ENCODE measurements at regions not wholly inside any gene's neighbourhood (a gene's known extent, or its start where the extent isn't known, plus 50 kb on each side); places are given as distances from the start of the nearest gene placed in this dataset.

GRCh38 chr4:98758182-98758581 is 99.8 kb upstream of the TSPAN5 start:
- Histone ChIP-seq H2AFZ (ENCODE audit: control insufficient read depth, low read length) (no peak overlapping the region), H3K79me2 (ENCODE audit: control insufficient read depth, insufficient read depth, low read length) (no peaks in the 10 kb centered on the region), H3K36me3 (ENCODE audit: control insufficient read depth in 2 of 2, extremely low read depth in 1 of 2, insufficient read depth in 2 of 2, low read length in 2 of 2) (no peaks in the 10 kb centered on the region), H3K27ac (ENCODE audit: control insufficient read depth, insufficient read depth, low read length) (no peak overlapping the region), H3K9me3 (ENCODE audit: control insufficient read depth, low read depth, low read length) (no peaks in the 10 kb centered on the region), H3K9ac (ENCODE audit: control insufficient read depth, extremely low read depth, insufficient read depth, low read length) (no peak overlapping the region), H4K20me1 (ENCODE audit: control insufficient read depth, extremely low read depth, insufficient read depth, low read length) (no peaks in the 10 kb centered on the region), H3K4me1 (ENCODE audit: control insufficient read depth, extremely low read depth, insufficient read depth, low read length) (no peaks in the 10 kb centered on the region), H3K4me3 (ENCODE audit: control insufficient read depth in 2 of 3, extremely low read depth in 1 of 3, insufficient read depth in 2 of 3, low read depth in 1 of 3, low read length in 3 of 3) (no peak overlapping the region), H3K27me3 (ENCODE audit: control insufficient read depth, extremely low read depth, insufficient read depth, low read length) (no peaks in the 10 kb centered on the region), H3K4me2 (ENCODE audit: control insufficient read depth, extremely low read depth, insufficient read depth, low read depth, low read length) (no peak overlapping the region), H3K9me1 (ENCODE audit: control insufficient read depth, extremely low read depth, insufficient read depth, low read length) (no peaks in the 10 kb centered on the region)
- TF ChIP-seq EZH2 (IDR thresholded peaks at IDR 0.05; ENCODE audit: low read length) (no peak), CTCF (optimal IDR thresholded peaks at IDR 0.05 in 1 of 3, IDR thresholded peaks at IDR 0.05 in 1 of 3, conservative IDR thresholded peaks at IDR 0.05 in 1 of 3; ENCODE audit: extremely low read depth in 1 of 3, insufficient read depth in 2 of 3, low read length in 3 of 3) (no peak)
- dilution Hi-C loops (cut with MboI; ENCODE audit: extremely low pct_ligation_motif_present, low sequenced_read_pairs): no loop called here
- DNase-seq (ENCODE audit: low read depth, low spot score) (no peak), FAIRE-seq (no peak)

DNA sequence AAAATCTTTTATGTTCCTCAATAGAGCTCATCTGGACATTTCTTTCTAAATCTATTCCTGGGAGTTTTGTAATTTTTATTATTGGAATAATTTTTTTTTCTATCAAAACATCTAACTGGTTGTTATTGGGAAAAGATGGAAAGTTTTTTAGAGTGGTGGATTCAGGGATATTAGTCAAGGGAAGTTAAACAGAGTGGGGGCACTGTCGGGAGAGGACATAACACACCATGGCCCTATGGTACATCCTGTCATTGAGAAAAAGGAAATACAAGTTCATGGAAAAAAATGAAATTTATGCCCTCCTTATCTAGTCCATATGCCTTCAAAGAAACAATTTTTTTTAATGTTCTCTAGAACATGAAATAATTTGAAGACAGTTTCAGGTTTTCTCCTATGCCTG is 96.3 kb upstream of the TSPAN5 start:
- H2AFZ ChIP-seq (ENCODE audit: control insufficient read depth, low read length): no peak overlapping the region
- H3K27me3 ChIP-seq (ENCODE audit: control insufficient read depth, extremely low read depth, insufficient read depth, low read length): no peaks in the 10 kb centered on the region
- FAIRE-seq (no peak), DNase-seq (ENCODE audit: low read depth, low spot score) (no peak)
- TF ChIP-seq EZH2 (IDR thresholded peaks at IDR 0.05; ENCODE audit: low read length): no peak
- no peak for TF ChIP-seq CTCF (optimal IDR thresholded peaks at IDR 0.05 in 1 of 3, IDR thresholded peaks at IDR 0.05 in 1 of 3, conservative IDR thresholded peaks at IDR 0.05 in 1 of 3; ENCODE audit: extremely low read depth in 1 of 3, insufficient read depth in 2 of 3, low read length in 3 of 3)
- no peak overlapping the region for H3K27ac ChIP-seq (ENCODE audit: control insufficient read depth, insufficient read depth, low read length)
- H3K79me2 ChIP-seq (ENCODE audit: control insufficient read depth, insufficient read depth, low read length): no peaks in the 10 kb centered on the region
- no peak overlapping the region for H3K4me2 ChIP-seq (ENCODE audit: control insufficient read depth, extremely low read depth, insufficient read depth, low read depth, low read length)
- H3K4me1 ChIP-seq (ENCODE audit: control insufficient read depth, extremely low read depth, insufficient read depth, low read length): no peaks in the 10 kb centered on the region
- H3K36me3 ChIP-seq (ENCODE audit: control insufficient read depth in 2 of 2, extremely low read depth in 1 of 2, insufficient read depth in 2 of 2, low read length in 2 of 2): no peaks in the 10 kb centered on the region
- dilution Hi-C loops (cut with MboI; ENCODE audit: extremely low pct_ligation_motif_present, low sequenced_read_pairs): no loop called here
- H3K9me1 ChIP-seq (ENCODE audit: control insufficient read depth, extremely low read depth, insufficient read depth, low read length): no peaks in the 10 kb centered on the region
- no peaks in the 10 kb centered on the region for H3K9me3 ChIP-seq (ENCODE audit: control insufficient read depth, low read depth, low read length)
- H4K20me1 ChIP-seq (ENCODE audit: control insufficient read depth, extremely low read depth, insufficient read depth, low read length): no peaks in the 10 kb centered on the region
- no peak overlapping the region for H3K9ac ChIP-seq (ENCODE audit: control insufficient read depth, extremely low read depth, insufficient read depth, low read length)
- no peak overlapping the region for H3K4me3 ChIP-seq (ENCODE audit: control insufficient read depth in 2 of 3, extremely low read depth in 1 of 3, insufficient read depth in 2 of 3, low read depth in 1 of 3, low read length in 3 of 3)
